CD4-positive, alpha-beta T cell treated with Interferon gamma for 1 hour (primary cell): ENCODE measurements at regions not wholly inside any gene's neighbourhood (a gene's known extent, or its start where the extent isn't known, plus 50 kb on each side); places are given as distances from the start of the nearest gene placed in this dataset.

Experiments used
- DNase-seq: peaks from one replicate; pipeline ENCODE4 v3.0.0-alpha.2; 2020

DNA sequence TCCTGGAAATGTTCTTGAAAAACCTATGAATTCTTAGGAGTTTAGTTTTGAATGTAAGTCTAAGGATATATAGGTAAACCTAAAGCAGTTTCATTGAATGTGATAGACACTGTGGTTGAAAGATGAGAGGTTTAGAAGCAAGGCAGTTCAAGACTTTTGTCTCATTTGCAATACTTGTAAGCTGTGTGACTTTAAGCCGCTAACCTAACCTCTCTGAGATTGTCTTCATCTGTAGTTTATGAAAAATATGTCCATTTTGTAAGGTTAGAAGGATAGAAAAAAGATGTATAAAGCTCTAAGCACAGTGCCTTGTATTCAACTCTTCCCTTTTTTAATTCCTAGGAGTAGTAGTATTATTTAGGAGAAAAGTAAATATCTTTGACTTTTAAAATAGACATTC lies 306.6 kb upstream of the ARRDC4 start:
- DNase-seq = no peak

DNA sequence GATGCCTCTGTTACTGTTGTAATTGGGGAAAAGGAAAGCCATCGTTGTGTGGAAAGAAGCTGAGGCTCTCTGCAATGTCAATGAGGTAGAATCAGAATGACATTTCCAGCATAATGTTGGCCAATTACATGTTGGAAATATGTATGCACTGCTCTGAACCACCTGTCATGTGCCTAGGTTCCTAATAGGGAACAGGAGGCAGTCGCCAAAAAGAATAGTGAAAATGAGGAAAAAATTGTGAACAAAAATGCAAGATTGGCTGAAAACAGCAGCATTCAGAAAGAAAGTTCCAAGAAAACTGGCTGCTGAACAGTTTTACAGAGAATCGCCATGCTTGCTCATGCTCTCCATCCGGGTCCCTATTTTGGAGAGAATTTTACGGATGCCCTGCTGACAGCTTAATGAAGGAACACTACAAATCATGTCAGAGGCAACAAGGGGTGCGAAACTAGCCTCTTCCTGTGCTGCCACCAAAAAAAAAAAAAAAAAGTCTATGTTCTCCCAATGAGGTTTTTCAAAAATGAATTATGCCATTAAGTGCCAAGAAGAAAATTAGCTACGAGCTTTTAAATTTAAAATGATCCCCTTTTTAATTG lies 305.9 kb upstream of the ARRDC4 start:
- no peak for DNase-seq

DNA sequence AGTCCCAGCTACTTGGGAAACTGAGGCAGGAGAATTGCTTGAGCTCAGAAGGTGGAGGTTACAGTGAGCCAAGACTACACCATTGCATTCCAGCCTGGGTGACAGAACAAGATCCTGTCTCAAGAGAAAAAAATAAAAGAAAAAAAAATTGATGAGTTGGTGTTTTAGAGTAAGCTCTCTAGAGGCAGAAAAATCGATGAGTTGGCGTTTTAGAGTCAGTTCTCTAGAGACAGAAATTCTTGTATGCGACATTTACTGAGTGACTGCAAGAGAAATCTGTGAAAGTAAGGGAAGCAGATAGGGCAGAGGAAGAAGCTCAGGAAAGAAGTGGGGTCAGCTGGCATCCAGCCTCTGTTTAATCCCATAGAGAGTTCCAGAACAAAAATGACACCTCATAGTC lies 298.7 kb upstream of the ARRDC4 start:
- no peak for DNase-seq

DNA sequence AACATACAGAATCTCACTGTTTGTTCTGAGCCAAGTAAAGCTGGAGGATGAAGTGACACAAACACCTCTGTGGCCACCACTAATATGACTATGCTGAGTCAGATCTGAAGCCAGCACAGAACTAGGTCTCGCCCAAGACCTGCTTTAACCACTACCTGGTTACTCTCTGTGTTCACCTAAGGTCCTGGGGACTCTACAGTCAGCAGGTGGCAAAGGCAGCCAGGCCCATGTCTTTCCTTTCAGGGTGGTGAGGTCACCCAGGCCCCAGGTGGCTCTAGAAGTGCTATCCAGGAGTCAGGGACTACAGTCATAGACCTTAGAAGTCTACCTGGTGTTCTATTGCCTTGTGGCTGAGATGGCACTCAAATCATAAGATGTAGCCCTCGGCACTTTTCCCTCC lies 287.9 kb upstream of the ARRDC4 start:
- no peak for DNase-seq

DNA sequence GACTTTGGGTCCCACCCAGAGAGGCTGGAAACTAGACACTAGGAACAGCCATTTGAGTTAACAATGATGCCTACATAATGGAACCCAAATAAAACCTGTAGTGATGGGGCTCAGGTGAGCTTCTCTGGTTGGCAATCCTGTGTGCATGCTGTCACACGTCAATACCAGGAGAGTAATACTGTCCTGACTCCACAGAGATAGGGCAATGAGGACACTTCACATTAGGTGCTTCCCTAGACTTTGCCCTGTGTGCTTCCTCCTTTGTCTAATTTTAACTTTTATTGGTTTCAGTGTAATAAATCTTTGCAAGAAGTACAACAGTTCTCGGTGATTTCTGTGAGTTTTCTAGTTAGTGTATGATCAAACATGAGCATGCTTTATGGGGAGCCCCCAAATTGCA lies 281.8 kb upstream of the ARRDC4 start:
- no peak for DNase-seq

DNA sequence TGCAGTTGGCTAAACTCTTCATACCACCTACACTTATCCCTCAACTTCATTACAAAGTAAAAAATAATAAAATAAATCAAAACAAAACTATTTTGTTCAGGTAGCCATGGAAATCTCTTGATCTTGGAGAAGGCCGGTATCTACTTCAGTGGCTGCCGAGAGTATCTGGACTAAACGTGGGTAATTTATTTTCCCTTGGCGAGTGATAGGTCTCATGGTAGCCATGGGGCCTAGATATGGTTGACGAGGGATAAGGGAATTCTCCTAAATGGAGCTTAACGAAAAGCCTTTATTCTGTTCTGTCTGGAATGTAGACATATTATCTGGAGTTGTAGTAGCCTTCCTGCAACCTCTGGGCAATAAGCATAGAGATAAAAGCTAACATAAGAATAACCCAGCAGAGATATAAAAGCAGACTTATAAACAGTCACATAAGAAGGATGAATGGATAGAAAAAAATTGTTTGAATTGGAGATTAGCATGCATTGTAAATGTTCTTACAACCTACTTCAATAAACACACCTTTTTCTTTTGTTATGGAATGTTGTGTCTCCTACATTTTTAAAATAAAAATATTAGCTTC lies 281.3 kb upstream of the ARRDC4 start:
- DNase-seq = no peak

DNA sequence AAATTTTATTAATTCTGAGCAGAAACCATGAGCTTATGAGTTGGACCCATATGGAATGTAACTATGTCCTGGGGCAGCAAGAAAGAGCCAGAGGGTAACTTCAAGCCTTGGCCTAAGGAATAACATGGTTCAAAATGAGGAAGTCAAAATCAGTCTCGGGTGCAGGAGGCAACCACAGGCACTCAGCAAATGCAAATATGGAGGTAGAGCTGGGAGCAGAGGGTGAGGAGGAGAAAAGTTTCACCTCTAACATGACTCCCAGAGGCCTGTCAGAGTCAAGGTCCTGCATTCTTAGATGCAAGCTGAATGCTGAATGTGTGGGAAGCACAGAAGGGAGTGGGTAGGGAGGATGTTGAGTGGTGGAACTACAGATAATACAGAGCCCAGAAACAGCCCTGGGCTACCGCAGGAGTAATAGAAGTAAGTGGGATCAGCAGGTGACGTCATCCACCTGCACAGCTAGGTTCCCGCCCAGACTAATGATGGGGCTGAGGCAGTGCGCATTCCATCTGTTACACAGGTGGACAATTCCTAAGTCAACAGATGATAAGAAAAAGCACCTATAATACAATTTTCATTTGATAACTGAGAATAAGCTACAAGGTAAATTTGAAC lies 279.8 kb upstream of the ARRDC4 start:
- DNase-seq = no peak

DNA sequence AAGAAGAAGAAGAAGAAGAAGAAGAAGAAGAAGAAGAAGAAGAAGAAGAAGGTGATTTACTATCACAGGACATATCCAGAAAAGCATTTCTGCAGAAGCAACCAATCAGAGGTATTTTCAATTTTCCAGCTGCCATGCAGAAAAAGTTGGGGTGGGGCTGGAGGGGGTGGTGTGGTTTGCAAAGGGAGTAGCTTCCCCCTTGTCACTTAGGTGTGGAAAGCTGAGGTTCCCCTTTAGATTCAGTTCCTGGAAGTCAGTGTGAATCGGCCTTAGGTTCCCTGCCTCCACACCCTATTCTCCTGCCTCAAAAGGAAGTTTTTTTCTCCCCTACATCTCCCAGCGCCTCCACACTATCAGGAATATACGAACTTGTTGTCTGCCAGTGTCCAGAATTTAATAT lies 276.7 kb upstream of the ARRDC4 start:
- DNase-seq = no peak

DNA sequence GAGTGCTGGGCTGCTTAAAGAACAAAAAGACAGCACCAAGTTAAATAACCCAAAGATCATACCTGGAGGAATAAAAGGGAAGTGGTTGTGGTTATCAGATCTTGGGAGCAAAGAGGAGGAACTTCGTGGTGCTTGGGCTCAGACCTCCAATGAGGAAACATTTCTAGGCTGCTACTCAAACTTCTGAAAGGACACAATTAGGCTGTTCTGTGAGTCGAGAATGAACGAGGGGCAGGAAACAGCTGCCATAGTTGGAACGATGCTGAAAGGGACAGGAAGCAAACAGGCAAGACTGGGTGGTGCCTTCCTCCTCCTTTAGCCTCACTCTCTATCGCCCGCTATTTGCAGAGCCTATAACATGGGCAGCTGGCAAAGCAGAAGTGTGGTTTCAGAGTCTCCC lies 276.3 kb upstream of the ARRDC4 start:
- DNase-seq = no peak

DNA sequence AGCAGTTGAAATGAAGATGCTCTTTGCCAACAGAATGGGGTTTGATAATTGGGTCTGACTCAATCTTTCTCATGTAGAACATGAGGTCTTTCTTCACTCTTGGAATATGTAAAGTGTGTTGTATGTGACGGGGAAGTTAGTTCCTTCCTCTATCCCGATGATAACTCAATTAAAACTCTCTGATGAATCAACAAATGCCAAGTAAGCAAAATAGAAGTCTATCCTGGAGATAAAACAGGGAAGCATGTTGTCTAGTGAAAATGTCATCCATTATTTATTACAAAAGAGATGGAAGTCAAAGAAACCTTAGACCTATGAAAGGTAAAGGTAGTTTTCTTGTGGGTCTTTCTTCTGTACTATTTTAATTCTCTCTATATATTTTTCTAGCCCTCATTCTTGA lies 274.2 kb upstream of the ARRDC4 start:
- no peak for DNase-seq

DNA sequence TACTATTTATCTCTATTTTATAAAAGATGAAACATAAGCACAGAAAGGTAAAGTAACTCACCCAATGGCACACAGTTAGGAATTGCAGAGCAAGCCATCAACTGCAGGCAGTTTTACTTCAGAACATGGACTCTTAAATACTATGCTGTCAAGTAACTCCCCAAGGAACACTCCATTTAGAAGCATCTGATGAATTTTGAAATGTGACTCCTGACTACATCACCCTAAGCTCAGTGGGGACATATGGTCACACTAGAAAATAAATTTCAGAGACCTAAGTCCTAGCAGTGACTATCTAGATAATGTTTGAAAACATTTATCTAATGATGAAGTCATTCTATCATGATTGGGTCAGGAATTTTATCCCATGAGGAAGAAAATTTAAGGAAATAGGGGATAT lies 272.8 kb upstream of the ARRDC4 start:
- DNase-seq = no peak

DNA sequence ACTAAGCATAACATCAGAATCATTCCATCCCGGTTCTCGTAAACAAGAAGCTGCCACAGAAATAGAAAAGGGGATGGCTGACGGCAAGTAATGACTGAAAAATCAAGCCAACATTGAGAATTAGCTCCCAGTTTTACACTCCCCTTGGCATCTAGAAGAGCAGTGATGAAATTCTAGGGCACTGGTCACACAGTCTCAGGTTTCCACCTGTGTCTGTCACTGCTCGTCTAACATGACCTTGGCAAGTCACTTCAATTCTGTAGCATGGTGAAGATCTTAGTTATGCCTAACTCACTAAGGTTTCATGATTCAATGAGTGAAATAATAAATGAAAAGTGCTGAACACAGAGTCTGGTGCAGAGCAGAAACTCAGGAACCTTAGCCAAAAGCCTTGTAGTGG lies 272.3 kb upstream of the ARRDC4 start:
- no peak for DNase-seq

DNA sequence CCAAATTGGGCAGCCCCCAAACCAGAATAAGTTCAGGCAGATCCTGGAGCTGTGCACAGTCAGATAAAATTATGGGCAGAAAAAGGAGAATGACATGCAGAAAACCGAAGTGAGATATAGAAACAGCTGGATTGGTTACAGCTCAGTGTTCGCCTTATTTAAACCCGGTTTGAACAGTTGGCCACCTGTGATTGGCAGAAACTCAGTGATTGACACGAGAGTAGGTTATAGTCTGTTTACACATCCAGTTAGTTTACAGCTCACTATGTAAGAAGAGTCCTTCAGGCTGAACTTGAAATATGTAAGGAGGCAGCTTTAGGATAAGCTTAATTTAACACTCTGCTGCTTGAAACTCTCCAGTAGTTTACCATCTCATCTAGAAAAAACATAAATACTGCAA lies 271.6 kb upstream of the ARRDC4 start:
- DNase-seq = no peak

DNA sequence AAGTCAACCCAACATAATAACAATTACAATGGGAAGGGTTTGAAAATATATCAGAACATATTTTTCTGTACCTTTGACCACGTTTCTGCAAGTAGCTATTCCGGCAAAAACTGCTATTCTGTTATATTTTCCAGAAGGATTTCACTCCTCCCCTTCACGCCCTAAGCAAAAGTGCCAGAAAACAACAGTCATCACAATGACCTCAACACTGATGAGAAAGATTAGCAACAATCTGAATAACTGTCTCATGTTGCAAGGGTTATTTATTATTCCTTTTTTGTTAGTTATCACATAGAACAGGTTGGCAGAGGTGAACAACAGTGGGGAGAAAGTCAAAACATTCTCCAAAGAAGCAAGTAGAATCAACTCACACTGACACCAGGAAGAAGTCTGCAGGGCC lies 269.4 kb upstream of the ARRDC4 start:
- no peak for DNase-seq

DNA sequence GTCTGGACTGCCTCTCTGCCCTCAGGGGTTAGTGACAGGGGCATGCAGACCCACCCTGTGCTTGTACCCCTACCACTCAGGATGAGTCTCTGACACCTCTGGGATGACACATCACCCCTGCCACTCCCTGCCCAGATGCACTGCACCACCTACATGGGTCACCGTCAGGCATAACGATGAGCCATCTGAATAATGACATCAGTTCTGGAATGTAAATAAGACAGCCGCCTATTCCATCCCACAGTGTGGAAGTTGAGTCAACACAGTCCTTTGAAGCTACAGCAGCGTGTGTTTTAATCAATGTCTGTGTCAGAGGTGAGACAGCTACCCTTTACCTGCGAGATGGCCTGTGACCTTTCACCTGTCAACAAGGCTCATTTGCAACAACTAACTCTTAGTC lies 268.7 kb upstream of the ARRDC4 start:
- no peak for DNase-seq

DNA sequence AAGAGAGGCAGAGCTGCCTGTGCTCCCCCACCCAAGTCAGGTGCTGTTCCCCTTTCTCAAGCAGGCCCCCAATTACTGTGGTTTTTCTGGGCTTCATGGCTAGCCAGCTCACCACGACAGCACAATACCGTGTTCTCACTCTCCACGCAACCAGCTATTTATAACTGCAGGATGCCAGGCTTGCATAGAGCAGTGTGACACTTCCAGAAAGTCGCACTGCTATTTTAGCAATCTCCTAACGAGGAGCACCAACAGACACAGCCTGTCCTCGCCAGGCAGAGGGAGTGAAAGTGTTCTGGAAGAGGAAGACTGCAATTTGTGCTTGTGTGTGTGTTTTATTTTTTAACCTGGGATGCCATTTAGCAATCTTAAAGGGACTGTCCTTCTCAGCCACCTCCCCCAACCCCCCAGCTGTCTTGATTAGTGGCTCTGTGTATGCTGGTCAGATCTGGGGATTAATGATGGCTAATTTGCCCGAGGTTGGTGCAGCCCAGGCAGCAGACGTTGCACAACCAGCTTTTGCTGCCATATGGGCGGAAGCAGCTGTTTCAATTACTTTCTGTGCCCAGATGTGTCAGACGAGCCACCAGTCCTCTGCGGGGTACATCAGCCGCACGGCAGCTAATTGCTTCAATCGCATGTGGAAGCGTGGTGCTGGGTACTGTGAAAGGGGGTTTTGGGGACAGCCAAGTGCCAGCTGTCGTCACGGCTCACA lies 268.0 kb upstream of the ARRDC4 start:
- DNase-seq = no peak

DNA sequence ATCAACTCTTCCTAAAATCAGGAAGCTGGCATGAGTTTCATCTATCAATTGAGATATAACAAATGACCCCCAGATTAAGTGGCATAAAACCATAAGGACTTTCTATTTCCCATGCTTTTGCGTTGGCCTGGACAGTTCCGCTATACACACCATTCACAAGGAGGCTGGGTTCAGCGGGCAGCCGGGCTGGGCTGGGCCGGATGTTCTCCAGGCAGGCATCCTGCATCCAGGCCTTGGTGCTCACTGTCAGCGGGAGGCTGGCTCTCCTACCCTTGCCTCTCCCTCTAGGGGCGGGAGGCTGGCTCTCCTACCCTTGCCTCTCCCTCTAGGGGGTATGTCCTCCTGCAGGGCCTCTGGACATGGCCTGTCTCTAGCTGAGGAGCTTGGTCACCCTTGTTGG lies 266.0 kb upstream of the ARRDC4 start:
- DNase-seq = no peak

DNA sequence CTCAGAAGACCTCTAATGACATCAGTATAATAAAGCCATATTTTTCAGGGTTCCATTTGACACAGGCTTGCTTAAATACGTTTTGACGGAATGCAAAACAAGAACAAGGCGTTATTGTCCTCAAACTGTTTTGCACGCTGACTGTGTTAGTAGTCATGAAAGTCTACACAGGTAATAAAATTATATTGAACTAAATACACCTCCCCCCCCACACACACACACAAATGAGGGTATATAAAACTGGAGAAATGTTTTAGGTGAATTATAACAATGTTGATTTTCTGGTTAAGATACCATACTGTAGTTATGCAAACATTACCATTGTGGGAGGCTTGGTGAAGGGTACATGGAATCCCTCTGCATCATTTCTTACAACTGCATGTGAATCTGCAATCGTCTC lies 257.1 kb upstream of the ARRDC4 start:
- DNase-seq = no peak

DNA sequence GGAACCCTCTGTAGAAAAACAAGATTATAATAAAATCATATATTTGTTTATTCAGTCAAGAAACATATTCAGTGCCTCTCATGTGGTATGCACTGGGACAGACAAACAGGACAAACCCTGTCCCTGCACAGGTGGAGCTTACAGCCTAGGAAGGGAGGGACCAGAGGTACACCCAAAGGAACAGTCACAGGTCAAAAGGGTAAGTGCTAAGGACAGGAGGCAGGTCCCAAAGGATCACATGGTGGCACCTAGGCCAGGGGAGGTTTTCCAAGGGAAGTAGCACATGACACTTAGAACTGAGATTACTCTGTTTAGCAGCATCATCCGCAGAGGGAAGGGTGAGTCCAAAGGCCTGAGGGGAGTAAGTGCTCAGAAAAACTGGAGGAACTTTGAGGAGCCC lies 254.4 kb upstream of the ARRDC4 start:
- no peak for DNase-seq

DNA sequence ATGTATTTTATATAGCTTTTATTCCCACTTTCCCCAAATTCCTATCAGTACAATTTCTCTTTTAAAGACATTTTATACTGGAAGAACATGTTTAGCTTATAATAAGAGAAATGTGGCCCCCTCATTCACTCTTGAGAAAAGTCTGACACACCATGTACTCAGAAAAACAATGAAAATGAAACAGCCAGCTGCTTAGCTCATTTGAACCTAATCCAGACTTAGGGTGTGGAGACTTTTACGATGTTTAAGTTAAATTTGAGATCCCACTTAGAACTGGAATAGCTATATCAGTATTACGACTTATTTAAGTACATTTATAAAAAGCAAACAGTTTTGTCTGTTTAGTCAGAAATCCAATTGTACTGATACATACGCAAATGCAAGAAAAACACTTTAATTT lies 252.3 kb upstream of the ARRDC4 start:
- no peak for DNase-seq

DNA sequence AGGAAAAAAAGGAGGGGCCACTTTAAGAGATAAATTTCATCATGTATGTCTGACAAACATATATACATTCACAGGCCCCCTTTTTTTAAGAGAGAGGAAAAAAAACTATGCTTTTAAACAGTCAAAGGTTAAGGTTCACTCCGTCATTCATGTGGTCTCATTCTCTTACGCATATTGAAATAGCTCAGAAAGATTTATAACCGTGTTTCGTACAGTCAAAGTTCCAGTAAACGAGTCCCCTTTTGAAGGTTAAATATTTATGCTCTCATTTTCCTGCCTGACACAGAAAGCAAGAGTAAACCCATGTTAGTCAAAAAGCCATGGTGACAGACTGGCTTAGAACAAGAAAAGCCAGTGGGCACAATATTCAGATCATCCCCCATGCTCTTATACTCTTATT lies 248.0 kb upstream of the ARRDC4 start:
- DNase-seq = no peak

DNA sequence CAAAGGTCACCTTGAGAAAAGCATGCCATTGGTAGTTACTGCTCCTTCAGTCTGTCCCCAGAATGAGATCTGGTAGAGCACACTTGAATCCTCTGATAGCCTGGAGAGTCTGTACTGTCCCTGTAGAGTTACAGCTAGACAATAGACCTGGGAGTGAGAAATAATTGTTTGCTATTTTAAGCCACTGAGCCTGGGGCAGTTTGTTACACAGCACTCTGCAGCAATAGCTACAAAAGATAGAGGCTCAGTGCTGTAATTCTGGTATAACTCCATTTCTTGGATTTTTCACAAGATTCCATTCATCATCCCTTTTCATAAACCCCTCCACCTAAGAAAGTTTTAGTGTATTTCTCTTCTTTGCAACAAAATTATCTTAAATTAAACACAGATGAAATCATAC lies 242.7 kb upstream of the ARRDC4 start:
- no peak for DNase-seq

DNA sequence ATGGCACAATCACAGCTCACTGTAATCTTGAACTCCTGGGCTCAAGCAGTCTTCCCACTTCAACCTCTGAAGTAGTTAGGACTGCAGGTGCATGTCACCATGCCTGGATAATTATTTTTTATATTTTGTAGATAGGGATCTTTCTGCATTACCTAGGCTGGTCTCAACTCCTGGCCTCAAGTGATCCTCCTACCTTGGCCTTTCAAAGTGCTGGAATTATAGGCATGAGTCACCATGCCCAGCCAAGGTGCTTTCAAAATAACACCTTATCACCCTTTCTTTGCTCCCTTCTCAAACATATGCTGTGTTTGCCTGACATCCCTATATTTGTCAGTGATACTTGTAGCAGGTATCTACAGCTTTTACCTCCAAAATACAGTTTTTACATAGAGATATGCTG lies 242.0 kb upstream of the ARRDC4 start:
- DNase-seq = no peak

DNA sequence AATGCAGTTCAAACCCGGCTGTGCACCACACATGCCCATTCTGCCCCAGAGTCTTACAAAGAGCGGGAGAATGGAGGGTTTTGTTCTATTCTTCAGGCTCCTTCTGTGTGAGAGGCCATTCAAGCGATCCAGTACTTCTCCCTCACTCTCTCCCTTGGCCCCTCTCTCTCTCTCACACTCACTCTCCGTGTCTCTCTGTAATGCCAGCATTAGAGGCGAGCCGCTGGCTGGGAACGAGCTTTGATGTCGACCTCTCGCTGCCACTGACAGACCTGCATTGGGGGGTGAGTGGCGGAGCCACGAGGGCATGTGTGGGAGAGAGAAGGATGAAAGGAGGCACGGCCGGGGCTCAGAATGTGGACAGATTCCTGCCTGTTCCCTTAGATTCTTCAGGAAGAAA lies 231.7 kb upstream of the ARRDC4 start:
- DNase-seq = no peak

DNA sequence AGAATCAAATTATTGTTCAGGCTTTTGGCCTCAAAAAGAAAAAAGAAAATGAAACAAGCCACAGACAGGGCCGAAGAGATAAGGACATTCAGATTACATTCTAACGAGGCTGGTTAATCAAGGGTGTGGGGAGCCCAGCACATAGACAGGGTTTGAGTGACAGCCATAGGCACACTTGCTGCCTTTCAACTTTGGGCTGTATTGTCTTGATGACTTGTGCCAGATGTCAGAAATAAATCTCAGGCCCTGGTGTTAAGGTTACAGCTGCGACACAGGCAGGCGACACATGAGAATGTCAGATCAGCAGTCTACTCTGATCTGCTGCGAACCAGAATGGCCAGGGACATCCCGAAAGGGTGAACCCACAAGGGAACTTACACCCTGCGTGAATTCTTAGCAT lies 231.2 kb upstream of the ARRDC4 start:
- DNase-seq = no peak
